ENCODE measurements at regions not wholly inside any gene's neighbourhood (a gene's known extent, or its start where the extent isn't known, plus 50 kb on each side); places are given as distances from the start of the nearest gene placed in this dataset.

DNA sequence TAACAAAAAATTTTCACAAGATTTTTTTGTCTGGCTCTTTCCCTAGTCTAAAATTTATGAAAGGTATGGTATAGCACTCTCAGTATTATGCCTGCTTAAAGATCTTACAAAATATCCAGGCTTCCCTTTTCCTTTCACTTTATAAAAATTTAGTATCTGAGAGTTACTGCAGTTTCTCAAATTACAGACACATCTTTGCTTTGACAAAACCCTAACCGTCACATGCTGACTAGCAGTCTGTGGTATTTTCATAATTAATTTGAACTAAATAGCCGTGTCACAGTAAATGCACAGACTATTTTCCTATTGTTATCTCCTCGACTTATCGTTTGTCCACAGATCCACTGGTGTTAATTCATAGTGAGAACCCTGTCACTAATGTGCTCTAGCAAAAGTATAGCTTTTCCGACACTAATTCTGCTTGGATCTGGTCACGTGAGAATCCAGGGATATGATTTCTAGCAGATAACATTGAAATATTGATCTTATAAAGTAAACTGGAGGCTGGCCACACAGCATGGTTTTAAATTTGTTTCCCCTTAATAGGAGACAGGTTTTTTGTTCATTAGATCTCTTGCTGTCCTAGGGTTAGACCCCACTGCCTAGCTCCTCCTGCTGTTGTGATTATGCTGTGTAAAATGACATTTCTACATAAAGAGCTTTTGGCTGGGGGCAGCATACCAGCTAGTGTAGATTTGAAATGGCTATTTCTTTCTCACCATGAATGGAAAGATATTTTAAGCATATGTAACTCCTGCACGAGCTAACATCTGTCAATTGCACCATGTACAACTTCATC is 340.6 kb upstream of the SASH1 start:
- Histone ChIP-seq H2BK12ac (ENCODE audit: low read depth, low read length) (no peak overlapping the region), H3K4me1 (replicated peaks in 1 of 4; ENCODE audit: control insufficient read depth in 3 of 4, insufficient read depth in 4 of 4, low read length in 3 of 4) (no peaks in the 10 kb centered on the region), H2BK15ac (ENCODE audit: low read length) (no peak overlapping the region), H3K14ac (ENCODE audit: insufficient read length) (no peak overlapping the region), H4K5ac (ENCODE audit: insufficient read length, low read depth, low read length) (no peak overlapping the region), H3K4me2 (ENCODE audit: insufficient read depth in 1 of 2, low read depth in 2 of 2, low read length in 2 of 2) (no peak overlapping the region), H3K4me3 (ENCODE audit: extremely low read depth in 1 of 4, insufficient read depth in 2 of 4, low read depth in 3 of 4, low read length in 4 of 4) (no peak overlapping the region), H3K79me1 (ENCODE audit: low read depth, low read length) (no peaks in the 10 kb centered on the region), H2AFZ (ENCODE audit: low read length) (no peak overlapping the region), H3K27ac (ENCODE audit: low read depth, low read length) (no peak overlapping the region), H4K20me1 (replicated peaks in 1 of 2; ENCODE audit: control insufficient read depth in 1 of 2, insufficient read depth in 2 of 2, low read length in 2 of 2) (no peaks in the 10 kb centered on the region), H3K56ac (replicated peaks; ENCODE audit: insufficient read length, low read depth, low read length) (no peak overlapping the region), H3K23me2 (ENCODE audit: low read depth, low read length) (no peaks in the 10 kb centered on the region), H4K91ac (replicated peaks; ENCODE audit: insufficient read length, low read length) (no peak overlapping the region), H2AK5ac (ENCODE audit: low read depth, low read length) (no peak overlapping the region), H2BK5ac (ENCODE audit: low read depth, low read length) (no peak overlapping the region), H3K27me3 (replicated peaks in 1 of 4; ENCODE audit: control insufficient read depth in 3 of 4, extremely low read depth in 1 of 4, insufficient read depth in 3 of 4, low read length in 3 of 4) (no peaks in the 10 kb centered on the region), H2BK20ac (ENCODE audit: low read length) (no peak overlapping the region), H3K18ac (ENCODE audit: extremely low read depth, low read length) (no peak overlapping the region), H3K9me3 (ENCODE audit: insufficient read depth in 2 of 2, low read depth in 1 of 2, low read length in 1 of 2) (0 out of 4 replicates have a peak, but pooled peaks cover 0 to 3% of the 10 kb centered on the region in 2 experiments), H3K79me2 (ENCODE audit: control insufficient read depth in 1 of 2, insufficient read depth in 2 of 2, low read length in 2 of 2) (no peaks in the 10 kb centered on the region), H2BK120ac (replicated peaks; ENCODE audit: low read depth, low read length) (no peak overlapping the region), H4K8ac (ENCODE audit: extremely low read depth, insufficient read depth, low read length) (no peak overlapping the region), H3K36me3 (ENCODE audit: control insufficient read depth in 2 of 4, insufficient read depth in 4 of 4, low read length in 3 of 4) (no peaks in the 10 kb centered on the region), H3K4ac (replicated peaks; ENCODE audit: insufficient read length, low read depth, low read length) (no peak overlapping the region), H3K9ac (replicated peaks in 1 of 4; ENCODE audit: extremely low read depth in 1 of 4, low read depth in 3 of 4, low read length in 3 of 4) (no peak overlapping the region), H3K23ac (ENCODE audit: insufficient read length) (no peak overlapping the region)
- CTCF ChIA-PET (ENCODE audit: partially characterized antibody), result interaction anchor here (0.7 to 1.4 kb wide), 2 partner anchors 13 to 32 kb away, joined by 3 to 4 read pairs; no protein-coding TSS in a partner anchor
- POLR2A ChIA-PET (ENCODE audit: partially characterized antibody), result interaction anchor here (0.6 kb wide), 1 partner anchor 553 kb away, joined by 3 read pairs; no protein-coding TSS in a partner anchor
- WGBS, 2 experiments (ENCODE audit: extremely low coverage in 1 of 2, insufficient coverage in 1 of 2, insufficient read length in 1 of 2, insufficient replicate concordance in 2 of 2, low coverage in 1 of 2, low lambda C conversion rate in 2 of 2, missing lambda C conversion rate in 1 of 2), result 87% methylated on average over 7 of the region's 7 CpGs; no CpG with 5 or more reads in 1 of the 2 experiments
- TF ChIP-seq HDAC2 (IDR thresholded peaks at IDR 0.05; ENCODE audit: borderline replicate concordance in 1 of 2, low read depth in 2 of 2, low read length in 2 of 2), result no peak
- TF ChIP-seq TCF12 (IDR thresholded peaks at IDR 0.05; ENCODE audit: low read depth, low read length), result no peak
- no peak for TF ChIP-seq EZH2 (IDR thresholded peaks at IDR 0.05; ENCODE audit: low read depth, low read length, severe bottlenecking)
- TF ChIP-seq SP2 (IDR thresholded peaks at IDR 0.05; ENCODE audit: low read length), result no peak
- TF ChIP-seq SRF (IDR thresholded peaks at IDR 0.05; ENCODE audit: low read depth, low read length), result no peak
- no peak for TF ChIP-seq PHF8 (conservative IDR thresholded peaks at IDR 0.05; ENCODE audit: low read depth, low read length)
- TF ChIP-seq, protein P1, sequence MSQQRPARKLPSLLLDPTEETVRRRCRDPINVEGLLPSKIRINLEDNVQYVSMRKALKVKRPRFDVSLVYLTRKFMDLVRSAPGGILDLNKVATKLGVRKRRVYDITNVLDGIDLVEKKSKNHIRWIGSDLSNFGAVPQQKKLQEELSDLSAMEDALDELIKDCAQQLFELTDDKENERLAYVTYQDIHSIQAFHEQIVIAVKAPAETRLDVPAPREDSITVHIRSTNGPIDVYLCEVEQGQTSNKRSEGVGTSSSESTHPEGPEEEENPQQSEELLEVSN (IDR thresholded peaks at IDR 0.05), result no peak
- TF ChIP-seq, protein P2, sequence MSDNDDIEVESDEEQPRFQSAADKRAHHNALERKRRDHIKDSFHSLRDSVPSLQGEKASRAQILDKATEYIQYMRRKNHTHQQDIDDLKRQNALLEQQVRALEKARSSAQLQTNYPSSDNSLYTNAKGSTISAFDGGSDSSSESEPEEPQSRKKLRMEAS (IDR thresholded peaks at IDR 0.05), result no peak
- no peak for TF ChIP-seq EGR1 (IDR thresholded peaks at IDR 0.05; ENCODE audit: borderline replicate concordance, low read depth, low read length)
- no peak for FAIRE-seq
- no peak for DNase-seq (ENCODE audit: low read depth in 1 of 2, low spot score in 2 of 2)

Measured in H1 (cell line).